HG02588 (cell line): ENCODE measurements at regions not wholly inside any gene's neighbourhood (a gene's known extent, or its start where the extent isn't known, plus 50 kb on each side); places are given as distances from the start of the nearest gene placed in this dataset.
"Not testable (repeated sequence)": the region's sequence is repeated elsewhere in the genome, so short reads cannot be mapped to it uniquely, and the experiment has no call there.

Experiments used
- ATAC-seq: cut with Tn5 transposase; IDR thresholded peaks from one replicate; pipeline ENCODE4 v1.9.1; 2021; ENCODE audit warnings: mild to moderate bottlenecking, moderate library complexity; ENCODE audit not compliant: unreplicated experiment

GRCh38 chr22:22818861-22819855 is 68.5 kb upstream of the IGLL5 start:
- ATAC-seq, result peak; percentile 69

- no peak for ATAC-seq
Measured at GRCh38 chr22:22820076-22820475, 67.5 kb upstream of the IGLL5 start.

- ATAC-seq, result no peak
Measured at GRCh38 chr22:22820626-22821025, 67.0 kb upstream of the IGLL5 start.

- no peak for ATAC-seq
Measured at GRCh38 chr22:22821340-22821739, 66.3 kb upstream of the IGLL5 start.

- ATAC-seq, result no peak
Measured at GRCh38 chr22:22822106-22822505, 65.5 kb upstream of the IGLL5 start.

- not testable (repeated sequence) for ATAC-seq
Measured at GRCh38 chr22:22822553-22822952, 65.1 kb upstream of the IGLL5 start.

GRCh38 chr22:22823131-22823810 is 64.3 kb upstream of the IGLL5 start:
- no peak for ATAC-seq

- no peak for ATAC-seq
Measured at GRCh38 chr22:22824340-22825212, 63.0 kb upstream of the IGLL5 start.

- ATAC-seq, result no peak
Measured at GRCh38 chr22:22825213-22825593, 62.4 kb upstream of the IGLL5 start.

- ATAC-seq, result no peak
Measured at GRCh38 chr22:22827187-22827939, 60.3 kb upstream of the IGLL5 start.

GRCh38 chr22:22830193-22830592 is 57.4 kb upstream of the IGLL5 start:
- no peak for ATAC-seq

GRCh38 chr22:22830957-22831688 is 56.5 kb upstream of the IGLL5 start:
- no peak for ATAC-seq

GRCh38 chr22:22833059-22833458 is 54.6 kb upstream of the IGLL5 start:
- ATAC-seq, result no peak

- no peak for ATAC-seq
Measured at GRCh38 chr22:22833488-22833887, 54.1 kb upstream of the IGLL5 start.

GRCh38 chr22:22834204-22834603 is 53.4 kb upstream of the IGLL5 start:
- ATAC-seq, result no peak

- ATAC-seq, result no peak
Measured at GRCh38 chr22:22834783-22835182, 52.8 kb upstream of the IGLL5 start.

- no peak for ATAC-seq
Measured at GRCh38 chr22:22835242-22835641, 52.4 kb upstream of the IGLL5 start.

GRCh38 chr22:22835771-22836291 is 51.8 kb upstream of the IGLL5 start:
- ATAC-seq, result no peak

GRCh38 chr22:22836635-22837034 is 51.0 kb upstream of the IGLL5 start:
- no peak for ATAC-seq
